ENCODE measurements at regions not wholly inside any gene's neighbourhood (a gene's known extent, or its start where the extent isn't known, plus 50 kb on each side); places are given as distances from the start of the nearest gene placed in this dataset.

DNA sequence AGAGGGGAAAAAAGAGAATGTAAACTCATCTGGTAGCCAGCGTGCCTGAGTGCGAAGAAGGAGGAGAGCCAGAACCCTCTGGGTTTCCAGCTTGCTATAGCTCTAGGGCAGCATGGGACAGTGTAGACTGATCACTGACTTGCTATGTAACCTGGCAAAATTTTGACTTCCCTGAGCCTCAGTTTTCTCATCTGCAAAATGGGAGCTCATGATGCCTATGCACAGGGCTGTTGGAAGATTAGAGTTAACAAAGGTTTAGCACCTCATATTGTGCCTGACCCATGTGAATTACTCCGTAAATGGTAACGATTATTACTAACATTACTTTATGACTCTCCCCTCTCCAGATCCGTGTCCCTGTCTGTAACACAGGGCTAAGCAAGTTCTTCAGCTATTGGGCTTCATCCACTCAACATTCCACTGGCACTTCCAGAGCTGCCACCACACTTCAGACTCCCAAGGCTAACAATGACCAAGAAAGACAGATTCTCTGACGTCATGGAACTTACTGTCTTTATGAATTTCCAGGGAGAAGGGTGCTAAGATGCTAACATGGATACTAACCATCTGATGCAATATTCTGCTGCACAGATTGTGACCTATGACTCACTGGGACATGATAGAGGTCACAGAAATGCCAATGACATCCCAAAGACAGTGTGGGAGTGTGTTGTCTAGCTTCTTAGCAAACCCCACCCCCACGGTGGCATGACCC is 195.2 kb downstream of the TRIM29 start:
- TF ChIP-seq CTCF (IDR thresholded peaks at IDR 0.05) = no peak
- H3K27me3 ChIP-seq (replicated peaks; ENCODE audit: insufficient read depth) = no peaks in the 10 kb centered on the region
- no peak overlapping the region for H3K27ac ChIP-seq
- no peaks in the 10 kb centered on the region for H3K36me3 ChIP-seq
- ATAC-seq (ENCODE audit: insufficient number of reproducible peaks, low FRiP score, low read depth) (no peak), DNase-seq (ENCODE audit: low spot score) (no peak)
- no peaks in the 10 kb centered on the region for H3K4me1 ChIP-seq (ENCODE audit: control insufficient read depth in 1 of 2, low read depth in 2 of 2)
- no peaks in the 10 kb centered on the region for H3K9me3 ChIP-seq
- no peak overlapping the region for H3K4me3 ChIP-seq

DNA sequence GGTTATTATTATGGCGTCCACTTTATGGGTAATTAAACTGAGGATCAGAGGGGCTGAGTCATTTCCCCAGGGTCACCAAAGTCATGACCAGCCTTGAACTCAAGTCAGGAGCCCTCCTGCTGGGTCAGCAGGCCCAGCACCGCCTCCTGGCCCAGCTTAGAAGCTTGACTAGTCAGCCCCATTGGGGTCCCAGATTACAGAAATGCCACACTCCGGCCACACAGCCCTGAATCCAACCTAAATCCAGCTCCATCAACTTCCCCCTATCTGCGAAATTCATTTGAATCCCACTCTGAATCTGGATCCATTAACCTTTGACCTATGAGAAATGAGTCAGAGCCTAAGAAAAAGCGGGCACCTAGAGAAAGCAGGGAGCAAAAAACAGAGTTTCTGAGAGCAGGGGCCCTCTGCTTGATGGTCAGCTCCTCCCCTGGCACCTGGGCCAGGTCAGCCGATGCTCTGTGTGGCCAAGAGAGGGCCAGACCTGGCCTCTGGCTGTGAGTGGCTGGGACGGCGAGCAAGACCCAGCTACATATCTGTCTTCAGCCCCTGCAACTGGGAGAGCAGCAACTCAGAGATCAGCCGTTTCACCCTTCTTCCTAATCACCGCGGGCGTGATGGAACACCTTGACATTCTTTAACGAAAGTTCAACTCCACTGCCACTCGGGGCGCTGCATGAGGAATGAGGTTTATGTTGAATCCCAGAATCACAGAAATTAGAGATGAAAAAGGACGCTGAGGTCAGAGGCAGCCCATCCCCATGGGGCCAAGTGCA is 196.1 kb downstream of the TRIM29 start:
- no peak for TF ChIP-seq CTCF (IDR thresholded peaks at IDR 0.05)
- H3K36me3 ChIP-seq = no peaks in the 10 kb centered on the region
- H3K4me1 ChIP-seq (ENCODE audit: control insufficient read depth in 1 of 2, low read depth in 2 of 2) = no peaks in the 10 kb centered on the region
- no peaks in the 10 kb centered on the region for H3K27me3 ChIP-seq (replicated peaks; ENCODE audit: insufficient read depth)
- DNase-seq (ENCODE audit: low spot score) (no peak), ATAC-seq (ENCODE audit: insufficient number of reproducible peaks, low FRiP score, low read depth) (no peak)
- no peaks in the 10 kb centered on the region for H3K9me3 ChIP-seq
- no peak overlapping the region for H3K27ac ChIP-seq
- H3K4me3 ChIP-seq = no peak overlapping the region

GRCh38 chr11:119941171-119941570 is 196.7 kb downstream of the TRIM29 start:
- Histone ChIP-seq H3K4me3 (no peak overlapping the region), H3K36me3 (no peaks in the 10 kb centered on the region), H3K27me3 (replicated peaks; ENCODE audit: insufficient read depth) (no peaks in the 10 kb centered on the region), H3K9me3 (no peaks in the 10 kb centered on the region), H3K27ac (no peak overlapping the region), H3K4me1 (ENCODE audit: control insufficient read depth in 1 of 2, low read depth in 2 of 2) (no peaks in the 10 kb centered on the region)
- no peak for TF ChIP-seq CTCF (IDR thresholded peaks at IDR 0.05)
- ATAC-seq (ENCODE audit: insufficient number of reproducible peaks, low FRiP score, low read depth) = no peak
- no peak for DNase-seq (ENCODE audit: low spot score)

DNA sequence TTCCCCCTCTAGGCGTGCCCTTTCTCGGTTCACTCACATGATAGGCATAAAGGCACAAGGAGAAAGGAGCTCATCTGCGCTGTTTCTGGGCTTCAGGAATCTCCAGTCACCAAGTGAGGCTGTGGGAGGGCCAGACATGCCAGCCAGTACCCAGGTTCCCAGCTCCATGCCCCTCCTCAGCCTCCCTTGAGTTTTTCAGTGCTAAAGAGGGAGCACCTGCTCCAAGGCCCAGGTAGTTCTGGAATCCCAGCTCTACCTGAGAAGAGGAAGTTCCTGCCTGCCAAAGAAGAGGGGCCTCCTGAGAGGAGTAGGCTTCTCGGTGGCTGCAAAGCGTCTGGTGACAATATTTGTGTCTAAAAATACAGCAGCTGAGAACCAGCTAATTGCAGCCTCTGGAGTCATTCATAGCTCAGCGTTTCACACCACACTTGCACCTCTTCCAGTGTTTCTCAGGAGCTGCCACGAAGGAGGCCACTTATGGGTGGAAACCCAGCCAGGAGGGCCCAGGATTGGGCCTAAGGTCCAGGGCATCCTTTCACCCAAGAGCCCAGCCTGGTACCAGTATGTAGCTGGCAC is 197.4 kb downstream of the TRIM29 start:
- Histone ChIP-seq H3K36me3 (no peaks in the 10 kb centered on the region), H3K4me3 (no peak overlapping the region), H3K27me3 (replicated peaks; ENCODE audit: insufficient read depth) (no peaks in the 10 kb centered on the region), H3K9me3 (no peaks in the 10 kb centered on the region), H3K27ac (no peak overlapping the region), H3K4me1 (ENCODE audit: control insufficient read depth in 1 of 2, low read depth in 2 of 2) (no peaks in the 10 kb centered on the region)
- TF ChIP-seq CTCF (IDR thresholded peaks at IDR 0.05) = no peak
- ATAC-seq (ENCODE audit: insufficient number of reproducible peaks, low FRiP score, low read depth) (no peak), DNase-seq (ENCODE audit: low spot score) (no peak)

DNA sequence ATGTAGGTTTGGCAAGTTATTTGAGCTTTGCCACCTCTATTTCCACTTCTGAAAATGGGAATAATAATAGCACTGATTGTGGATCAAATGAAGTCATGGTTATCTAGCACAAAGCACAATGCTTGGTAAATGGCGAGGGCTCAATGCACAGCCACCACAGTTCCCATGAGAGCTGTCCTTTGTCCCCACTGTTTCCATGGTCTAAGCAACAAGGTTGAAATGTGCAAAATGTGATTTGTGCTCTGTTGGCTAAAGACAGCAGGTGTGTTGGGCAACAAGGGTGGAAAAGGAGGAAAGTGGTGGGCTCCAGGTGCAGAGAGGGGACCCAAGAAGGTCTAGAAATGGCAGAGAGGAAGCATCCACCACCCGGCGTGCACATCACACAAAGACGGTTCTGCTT is 200.5 kb downstream of the TRIM29 start:
- ATAC-seq (ENCODE audit: insufficient number of reproducible peaks, low FRiP score, low read depth) = no peak

More for the DNA sequence above, 200.5 kb downstream of the TRIM29 start:
- no peaks in the 10 kb centered on the region for H3K9me3 ChIP-seq
- H3K36me3 ChIP-seq = no peaks in the 10 kb centered on the region
- no peak for DNase-seq (ENCODE audit: low spot score)
- no peak overlapping the region for H3K27ac ChIP-seq
- H3K4me3 ChIP-seq = no peak overlapping the region
- H3K4me1 ChIP-seq (ENCODE audit: control insufficient read depth in 1 of 2, low read depth in 2 of 2) = no peaks in the 10 kb centered on the region
- TF ChIP-seq CTCF (IDR thresholded peaks at IDR 0.05) = no peak
- no peaks in the 10 kb centered on the region for H3K27me3 ChIP-seq (replicated peaks; ENCODE audit: insufficient read depth)
